PFSK-1 (cell line): ENCODE measurements at regions not wholly inside any gene's neighbourhood (a gene's known extent, or its start where the extent isn't known, plus 50 kb on each side); places are given as distances from the start of the nearest gene placed in this dataset.

Experiments used
- FOXP2 ChIP-seq: optimal IDR thresholded peaks from 2 replicates; pipeline ENCODE3; 2011; ENCODE audit warnings: borderline replicate concordance, control low read depth, inconsistent platforms; ENCODE audit not compliant: insufficient read depth; ENCODE audit errors: extremely low read length, extremely low read depth
- POLR2AphosphoS5 ChIP-seq: IDR thresholded peaks from 2 replicates; pipeline ENCODE4 v1.6.1; 2012; ENCODE audit warnings: low read depth, mild to moderate bottlenecking, control low read depth, low read length, moderate library complexity
- SIN3A ChIP-seq: IDR thresholded peaks from 2 replicates; pipeline ENCODE4 v1.6.1; 2012; ENCODE audit warnings: mild to moderate bottlenecking, low read length, moderate library complexity, borderline replicate concordance; ENCODE audit not compliant: insufficient read depth
- TAF1 ChIP-seq: IDR thresholded peaks from 2 replicates; pipeline ENCODE4 v1.6.1; 2012; ENCODE audit warnings: low read length, control low read depth, borderline replicate concordance; ENCODE audit not compliant: insufficient read depth
- TF ChIP-seq, protein P1 (sequence below), 2 experiments: IDR thresholded peaks; 2 replicates each; pipeline versions ENCODE4 v1.6.1 to v1.8.0; 2011 to 2012; ENCODE audit warnings: low read depth in 2 of 2, low read length in 2 of 2, control low read depth in 1 of 2, inconsistent platforms in 1 of 2, mild to moderate bottlenecking in 1 of 2, moderate library complexity in 1 of 2; ENCODE audit not compliant: insufficient read depth in 1 of 2

DNA sequence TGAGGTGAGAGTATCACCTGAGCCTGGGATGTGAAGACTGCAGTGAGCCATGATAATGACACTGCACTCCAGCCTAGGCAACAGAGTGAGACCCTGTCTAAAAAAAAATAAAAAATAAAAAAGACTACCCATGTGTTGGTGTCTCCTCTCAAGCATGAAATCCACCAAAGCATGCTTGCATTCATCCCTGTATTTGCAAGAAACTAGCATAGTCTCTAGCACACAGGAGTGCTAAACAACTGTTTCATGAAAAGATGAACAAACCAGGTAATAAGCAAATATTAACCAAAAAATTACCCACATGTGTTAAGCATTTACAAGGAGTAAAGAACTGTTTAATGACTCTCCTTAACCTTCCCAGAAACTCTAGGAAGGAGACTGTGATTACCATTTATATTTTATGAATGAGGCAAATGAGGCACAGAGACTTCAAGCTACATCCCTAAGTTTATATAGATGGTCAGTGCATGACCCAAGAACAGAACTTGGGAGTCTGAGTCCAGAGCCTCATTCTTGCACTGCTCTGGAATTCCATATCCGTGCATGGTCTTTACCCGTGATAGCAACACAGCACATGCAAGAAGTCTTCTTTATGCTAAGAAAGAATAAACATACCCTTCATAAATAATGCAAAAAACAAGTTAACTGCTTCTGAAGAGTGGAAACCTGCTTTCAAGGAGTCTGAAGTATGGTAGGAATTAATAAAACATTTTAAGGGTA, 186.1 kb upstream of the STS start:
- no peak for TF ChIP-seq POLR2AphosphoS5
- no peak for TF ChIP-seq FOXP2
- TF ChIP-seq, protein P1, sequence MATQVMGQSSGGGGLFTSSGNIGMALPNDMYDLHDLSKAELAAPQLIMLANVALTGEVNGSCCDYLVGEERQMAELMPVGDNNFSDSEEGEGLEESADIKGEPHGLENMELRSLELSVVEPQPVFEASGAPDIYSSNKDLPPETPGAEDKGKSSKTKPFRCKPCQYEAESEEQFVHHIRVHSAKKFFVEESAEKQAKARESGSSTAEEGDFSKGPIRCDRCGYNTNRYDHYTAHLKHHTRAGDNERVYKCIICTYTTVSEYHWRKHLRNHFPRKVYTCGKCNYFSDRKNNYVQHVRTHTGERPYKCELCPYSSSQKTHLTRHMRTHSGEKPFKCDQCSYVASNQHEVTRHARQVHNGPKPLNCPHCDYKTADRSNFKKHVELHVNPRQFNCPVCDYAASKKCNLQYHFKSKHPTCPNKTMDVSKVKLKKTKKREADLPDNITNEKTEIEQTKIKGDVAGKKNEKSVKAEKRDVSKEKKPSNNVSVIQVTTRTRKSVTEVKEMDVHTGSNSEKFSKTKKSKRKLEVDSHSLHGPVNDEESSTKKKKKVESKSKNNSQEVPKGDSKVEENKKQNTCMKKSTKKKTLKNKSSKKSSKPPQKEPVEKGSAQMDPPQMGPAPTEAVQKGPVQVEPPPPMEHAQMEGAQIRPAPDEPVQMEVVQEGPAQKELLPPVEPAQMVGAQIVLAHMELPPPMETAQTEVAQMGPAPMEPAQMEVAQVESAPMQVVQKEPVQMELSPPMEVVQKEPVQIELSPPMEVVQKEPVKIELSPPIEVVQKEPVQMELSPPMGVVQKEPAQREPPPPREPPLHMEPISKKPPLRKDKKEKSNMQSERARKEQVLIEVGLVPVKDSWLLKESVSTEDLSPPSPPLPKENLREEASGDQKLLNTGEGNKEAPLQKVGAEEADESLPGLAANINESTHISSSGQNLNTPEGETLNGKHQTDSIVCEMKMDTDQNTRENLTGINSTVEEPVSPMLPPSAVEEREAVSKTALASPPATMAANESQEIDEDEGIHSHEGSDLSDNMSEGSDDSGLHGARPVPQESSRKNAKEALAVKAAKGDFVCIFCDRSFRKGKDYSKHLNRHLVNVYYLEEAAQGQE (IDR thresholded peaks at IDR 0.05; ENCODE audit: insufficient read depth in 1 of 2, low read depth in 2 of 2, low read length in 2 of 2) = no peak
- TF ChIP-seq TAF1 = no peak
- TF ChIP-seq SIN3A = no peak

- TF ChIP-seq TAF1 = no peak
- TF ChIP-seq FOXP2 = no peak
- TF ChIP-seq, protein P1 (IDR thresholded peaks at IDR 0.05; ENCODE audit: insufficient read depth in 1 of 2, low read depth in 2 of 2, low read length in 2 of 2) = no peak
- TF ChIP-seq POLR2AphosphoS5 = no peak
- TF ChIP-seq SIN3A = no peak
Measured at GRCh38 chrX:6959006-6959405, 188.5 kb upstream of the STS start.

DNA sequence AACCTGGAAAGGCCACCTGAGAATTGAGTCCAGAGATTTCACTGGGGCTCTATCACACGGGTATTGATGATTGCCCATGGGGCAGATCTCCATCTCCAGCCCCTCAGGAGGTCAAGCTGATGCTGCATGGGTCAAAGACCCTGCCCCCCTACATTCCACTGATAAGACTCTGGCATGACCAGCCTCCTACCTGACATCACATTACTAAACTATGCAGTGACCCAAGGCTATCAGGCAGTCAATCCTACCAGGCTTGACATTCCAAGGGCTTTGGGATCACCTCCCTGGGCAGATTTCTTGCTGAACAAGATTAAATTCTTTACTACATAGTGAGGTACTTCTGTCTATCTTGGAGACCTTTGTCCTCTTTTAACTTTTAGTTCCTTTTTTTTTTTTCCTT, 192.7 kb upstream of the STS start:
- TF ChIP-seq FOXP2 = no peak
- TF ChIP-seq SIN3A = no peak
- no peak for TF ChIP-seq TAF1
- TF ChIP-seq, protein P1 (IDR thresholded peaks at IDR 0.05; ENCODE audit: insufficient read depth in 1 of 2, low read depth in 2 of 2, low read length in 2 of 2) = no peak
- no peak for TF ChIP-seq POLR2AphosphoS5

GRCh38 chrX:6946168-6946567, 201.3 kb upstream of the STS start:
- TF ChIP-seq FOXP2 (no peak), TAF1 (no peak)
- TF ChIP-seq, protein P1 (IDR thresholded peaks at IDR 0.05; ENCODE audit: insufficient read depth in 1 of 2, low read depth in 2 of 2, low read length in 2 of 2) = no peak

GRCh38 chrX:6941041-6941440, 206.5 kb upstream of the STS start:
- TF ChIP-seq, protein P1 (IDR thresholded peaks at IDR 0.05; ENCODE audit: insufficient read depth in 1 of 2, low read depth in 2 of 2, low read length in 2 of 2) = no peak
- TF ChIP-seq SIN3A (no peak), TAF1 (no peak), FOXP2 (no peak), POLR2AphosphoS5 (no peak)
